OCI-LY7 (cell line): ENCODE measurements at regions not wholly inside any gene's neighbourhood (a gene's known extent, or its start where the extent isn't known, plus 50 kb on each side); places are given as distances from the start of the nearest gene placed in this dataset.

Experiments used
- BruUV-seq: library from RNA; stranded (reverse); fragments of 400-500 nt; replicated peaks from 2 replicates; lab custom pipeline; 2021; lab: Mats Ljungman, UMichigan
- CTCF ChIA-PET: fragments of 300-600 bp; sonication (Branson Sonifier 250); formaldehyde crosslinking; loops from one replicate; lab custom pipeline; 2022; ENCODE audit warnings: antibody characterized with exemption; ENCODE audit not compliant: unreplicated experiment; lab: Charles Lee
- POLR2A ChIA-PET: fragments of 300-600 bp; sonication (Branson Sonifier 250); formaldehyde crosslinking; loops from one replicate; lab custom pipeline; 2022; ENCODE audit warnings: antibody characterized with exemption; lab: Charles Lee
- DNase-seq: peaks from one replicate; pipeline ENCODE4 v3.0.0-alpha.2; 2015; ENCODE audit warnings: low spot score
- H2AFZ ChIP-seq: fragments of 200-600 bp; sonication (generic), shearing (Covaris generic); 2 replicates; pipeline ENCODE4 v1.6.1; 2014; ENCODE audit warnings: mild to moderate bottlenecking, antibody characterized with exemption, low read length, moderate library complexity
- H3K27ac ChIP-seq: fragments of 200-600 bp; sonication (generic); 2 replicates; pipeline ENCODE4 v1.5.1; 2014; ENCODE audit warnings: mixed run types, low read depth, mild to moderate bottlenecking, moderate library complexity, low read length, inconsistent platforms; ENCODE audit not compliant: poor library complexity, severe bottlenecking
- H3K36me3 ChIP-seq: fragments of 200-600 bp; sonication (generic); 2 replicates; pipeline ENCODE4 v1.6.1; 2014; ENCODE audit warnings: mild to moderate bottlenecking, antibody characterized with exemption, low read length, moderate library complexity, mixed read lengths; ENCODE audit not compliant: insufficient read depth
- H3K4me1 ChIP-seq: fragments of 200-600 bp; sonication (generic); 2 replicates; pipeline ENCODE4 v1.5.1; 2014; ENCODE audit warnings: mild to moderate bottlenecking, low read length; ENCODE audit not compliant: insufficient read depth, poor library complexity, severe bottlenecking
- H3K4me2 ChIP-seq: fragments of 200-600 bp; sonication (generic); 2 replicates; pipeline ENCODE4 v1.6.1; 2014; ENCODE audit warnings: mild to moderate bottlenecking, low read length
- H3K4me3 ChIP-seq: fragments of 200-600 bp; sonication (generic); 2 replicates; pipeline ENCODE4 v1.5.1; 2014; ENCODE audit warnings: mild to moderate bottlenecking, low read depth, low read length; ENCODE audit not compliant: poor library complexity, severe bottlenecking
- H3K79me2 ChIP-seq: fragments of 200-600 bp; sonication (generic); 2 replicates; pipeline ENCODE4 v1.6.1; 2016; ENCODE audit warnings: low read depth, mild to moderate bottlenecking, low read length, moderate library complexity, mixed read lengths; ENCODE audit not compliant: insufficient read depth
- H3K9me2 ChIP-seq: fragments of 200-600 bp; sonication (generic); 2 replicates; pipeline ENCODE4 v1.6.1; 2016; ENCODE audit warnings: mild to moderate bottlenecking, low read length, mixed read lengths; ENCODE audit not compliant: insufficient read depth
- H3K9me3 ChIP-seq: fragments of 200-600 bp; sonication (generic); 2 replicates; pipeline ENCODE4 v1.6.1; 2014; ENCODE audit warnings: mild to moderate bottlenecking, mixed run types, low read length, mixed read lengths
- H4K20me1 ChIP-seq: fragments of 200-600 bp; sonication (generic); 2 replicates; pipeline ENCODE4 v1.6.1; 2014; ENCODE audit warnings: mild to moderate bottlenecking, antibody characterized with exemption, low read length, moderate library complexity, mixed read lengths; ENCODE audit not compliant: insufficient read depth
- CTCF ChIP-seq: fragments of 200-600 bp; sonication (generic); conservative IDR thresholded peaks from 2 replicates; pipeline ENCODE4 v1.5.1; 2014; ENCODE audit warnings: mild to moderate bottlenecking, antibody characterized with exemption, low read length, moderate library complexity, mixed read lengths
- EZH2phosphoT487 ChIP-seq: fragments of 200-600 bp; sonication (generic); IDR thresholded peaks from 2 replicates; pipeline ENCODE4 v1.6.1; 2018; ENCODE audit warnings: low read depth, borderline replicate concordance, mild to moderate bottlenecking, mixed run types, antibody characterized with exemption, low read length, moderate library complexity, mixed read lengths
- intact Hi-C: fragments of 100-400 bp; cut with micrococcal nuclease; formaldehyde crosslinking; loops from one replicate; pipeline ENCODE4 v1.10.0; 2022; ENCODE audit not compliant: unreplicated experiment

GRCh38 chr5:39780347-39780746 is 355.6 kb upstream of the DAB2 start:
- no peaks in the 10 kb centered on the region for H3K4me1 ChIP-seq
- CTCF ChIA-PET, result no interaction called here
- H3K79me2 ChIP-seq, result no peaks in the 10 kb centered on the region
- H3K27ac ChIP-seq, result no peak overlapping the region
- POLR2A ChIA-PET, result no interaction called here
- no peak overlapping the region for H3K4me2 ChIP-seq
- no peak for DNase-seq
- intact Hi-C loops, result no loop called here
- no peak overlapping the region for H2AFZ ChIP-seq
- no peak overlapping the region for H3K4me3 ChIP-seq
- no TSS peak for BruUV-seq
- H3K9me2 ChIP-seq, result no peaks in the 10 kb centered on the region
- no peaks in the 10 kb centered on the region for H3K36me3 ChIP-seq
- no peak for TF ChIP-seq EZH2phosphoT487
- TF ChIP-seq CTCF, result no peak
- no peaks in the 10 kb centered on the region for H3K9me3 ChIP-seq
- H4K20me1 ChIP-seq, result no peaks in the 10 kb centered on the region

GRCh38 chr5:39779831-39780230 is 355.1 kb upstream of the DAB2 start:
- Histone ChIP-seq H3K9me2 (no peaks in the 10 kb centered on the region), H3K36me3 (no peaks in the 10 kb centered on the region), H3K79me2 (no peaks in the 10 kb centered on the region), H3K4me3 (no peak overlapping the region), H3K4me2 (no peak overlapping the region), H4K20me1 (no peaks in the 10 kb centered on the region), H3K9me3 (no peaks in the 10 kb centered on the region), H3K27ac (no peak overlapping the region), H2AFZ (no peak overlapping the region), H3K4me1 (no peaks in the 10 kb centered on the region)
- DNase-seq, result no peak
- no TSS peak for BruUV-seq
- intact Hi-C loops, result no loop called here
- ChIA-PET CTCF (no interaction called here), POLR2A (no interaction called here)
- no peak for TF ChIP-seq CTCF
- TF ChIP-seq EZH2phosphoT487, result no peak

GRCh38 chr5:39775797-39776365 is 351.1 kb upstream of the DAB2 start:
- H3K36me3 ChIP-seq, result no peaks in the 10 kb centered on the region
- H3K4me2 ChIP-seq, result no peak overlapping the region
- H3K9me3 ChIP-seq, result no peaks in the 10 kb centered on the region
- H3K4me3 ChIP-seq, result no peak overlapping the region
- intact Hi-C loops, result no loop called here
- TF ChIP-seq EZH2phosphoT487, result no peak
- TF ChIP-seq CTCF, result no peak
- H4K20me1 ChIP-seq, result no peaks in the 10 kb centered on the region
- H3K4me1 ChIP-seq, result no peaks in the 10 kb centered on the region
- BruUV-seq, result no TSS peak
- DNase-seq, result no peak
- no peaks in the 10 kb centered on the region for H3K9me2 ChIP-seq
- H2AFZ ChIP-seq, result no peak overlapping the region
- H3K27ac ChIP-seq, result no peak overlapping the region
- ChIA-PET CTCF (no interaction called here), POLR2A (no interaction called here)
- no peaks in the 10 kb centered on the region for H3K79me2 ChIP-seq
